Adrenal gland (tissue), 9 donors: ENCODE measurements at regions not wholly inside any gene's neighbourhood (a gene's known extent, or its start where the extent isn't known, plus 50 kb on each side); places are given as distances from the start of the nearest gene placed in this dataset.

Experiments
- DNase-seq, 7 donors: peaks; one replicate each; pipeline ENCODE4 v3.0.0-alpha.2; 2019 to 2020
- H3K27ac ChIP-seq, 5 donors: fragments of 200-600 bp; sonication (generic) in 4 of 5; 1 replicate in 3 of 5; 2 replicates in 2 of 5; pipeline versions ENCODE4 v1.5.1 to v1.8.0; 2016 to 2020; ENCODE audit warnings: mild to moderate bottlenecking in 1 of 5
- H3K27me3 ChIP-seq: fragments of 200-600 bp; 2 replicates; pipeline ENCODE4 v1.8.0; 2021
- H3K36me3 ChIP-seq, 2 donors: fragments of 200-600 bp; replicated peaks in 1 of 2; 1 replicate in 1 of 2; 2 replicates in 1 of 2; pipeline versions ENCODE4 v1.5.1 to v1.8.0; 2018 to 2022
- H3K4me1 ChIP-seq, 2 donors: fragments of 200-600 bp; replicated peaks in 1 of 2; 1 replicate in 1 of 2; 2 replicates in 1 of 2; pipeline versions ENCODE4 v1.5.1 to v1.8.0; 2018 to 2021
- H3K4me3 ChIP-seq, 4 donors: fragments of 200-600 bp; sonication (generic) in 3 of 4; one replicate each; pipeline ENCODE4 v1.5.1; 2016 to 2018
- H3K9me3 ChIP-seq, 3 donors: fragments of 200-600 bp; sonication (generic) in 1 of 3; replicated peaks in 1 of 3; 1 replicate in 2 of 3; 2 replicates in 1 of 3; pipeline versions ENCODE4 v1.5.1 to v1.8.0; 2016 to 2021
- POLR2A ChIP-seq, 2 donors: fragments of 450-650 bp; IDR thresholded peaks; one replicate each; pipeline ENCODE4 v1.6.1; 2017; ENCODE audit warnings: antibody characterized with exemption in 2 of 2, mild to moderate bottlenecking in 2 of 2, moderate library complexity in 1 of 2
- WGBS, 4 donors: extraction: QIAGEN DNeasy Blood & Tissue Kit in 2 of 4; methylation state at CpG; one replicate each; pipeline versions ENCODE4 v1.1.5 to v1.1.7; 2013 to 2017; 5-methylcytosine and 5-hydroxymethylcytosine counted together
- intact Hi-C, 2 donors: fragments of 100-400 bp; cut with DNase I; formaldehyde crosslinking; loops; one replicate each; pipeline versions ENCODE4 v1.14.1 to v1.15.0; 2022 to 2023
- TF ChIP-seq, protein P1 (sequence below), 6 experiments: fragments of 450-650 bp in 4 of 6; fragments of 200-600 bp in 2 of 6; sonication (generic) in 1 of 6; IDR thresholded peaks; 1 replicate in 5 of 6; 2 replicates in 1 of 6; pipeline versions ENCODE4 v1.5.1 to v1.8.0; 2016 to 2021; ENCODE audit warnings: antibody characterized with exemption in 6 of 6, mild to moderate bottlenecking in 2 of 6, moderate library complexity in 1 of 6
- donor health status: healthy with polysubstance abuse.
- donor health status: Bipolar disorder and iron deficiency.
- donor health status: DM: yes; HTN: yes; CAD: no.
- donor health status: DM: no; HTN: no; CAD: no.
- donor health status: DM: no; HTN: no; CAD: no.

DNA sequence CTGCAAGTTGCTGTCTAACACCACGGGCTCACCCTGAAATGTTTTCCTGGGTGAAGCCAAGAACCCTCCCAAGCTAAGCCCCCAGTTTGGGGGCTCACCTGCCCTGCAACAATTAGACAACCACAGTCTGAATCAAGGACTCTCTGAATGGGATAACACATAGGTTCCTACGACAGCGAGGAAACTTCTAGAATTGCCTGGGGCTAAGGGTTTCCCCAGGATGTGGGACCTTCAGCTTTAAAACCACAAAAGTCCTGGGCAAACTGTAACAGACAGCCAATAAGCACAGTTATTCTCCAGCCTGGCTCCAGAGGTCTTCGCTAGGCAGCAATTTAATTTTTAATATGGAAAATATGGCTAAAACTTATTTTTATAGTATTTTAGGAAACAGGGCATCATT, 162.6 kb downstream of the PRKX start:
- Histone ChIP-seq H3K36me3 (no peaks in the 10 kb centered on the region), H3K4me1 (peaks cover 0 to 3% of the 10 kb centered on the region in 2 donors), H3K27ac (no peak overlapping the region), H3K4me3 (no peak overlapping the region), H3K9me3 (no peaks in the 10 kb centered on the region), H3K27me3 (no peaks in the 10 kb centered on the region)
- TF ChIP-seq, protein P1, sequence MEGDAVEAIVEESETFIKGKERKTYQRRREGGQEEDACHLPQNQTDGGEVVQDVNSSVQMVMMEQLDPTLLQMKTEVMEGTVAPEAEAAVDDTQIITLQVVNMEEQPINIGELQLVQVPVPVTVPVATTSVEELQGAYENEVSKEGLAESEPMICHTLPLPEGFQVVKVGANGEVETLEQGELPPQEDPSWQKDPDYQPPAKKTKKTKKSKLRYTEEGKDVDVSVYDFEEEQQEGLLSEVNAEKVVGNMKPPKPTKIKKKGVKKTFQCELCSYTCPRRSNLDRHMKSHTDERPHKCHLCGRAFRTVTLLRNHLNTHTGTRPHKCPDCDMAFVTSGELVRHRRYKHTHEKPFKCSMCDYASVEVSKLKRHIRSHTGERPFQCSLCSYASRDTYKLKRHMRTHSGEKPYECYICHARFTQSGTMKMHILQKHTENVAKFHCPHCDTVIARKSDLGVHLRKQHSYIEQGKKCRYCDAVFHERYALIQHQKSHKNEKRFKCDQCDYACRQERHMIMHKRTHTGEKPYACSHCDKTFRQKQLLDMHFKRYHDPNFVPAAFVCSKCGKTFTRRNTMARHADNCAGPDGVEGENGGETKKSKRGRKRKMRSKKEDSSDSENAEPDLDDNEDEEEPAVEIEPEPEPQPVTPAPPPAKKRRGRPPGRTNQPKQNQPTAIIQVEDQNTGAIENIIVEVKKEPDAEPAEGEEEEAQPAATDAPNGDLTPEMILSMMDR (IDR thresholded peaks at IDR 0.05), result no peak
- no peak for TF ChIP-seq POLR2A (IDR thresholded peaks at IDR 0.05)
- intact Hi-C loops, result no loop called here
- WGBS, 4 donors, result 74 to 84% (median 81%) methylated on average over 2 to 4 of the region's 4 CpGs
- DNase-seq, result no peak

DNA sequence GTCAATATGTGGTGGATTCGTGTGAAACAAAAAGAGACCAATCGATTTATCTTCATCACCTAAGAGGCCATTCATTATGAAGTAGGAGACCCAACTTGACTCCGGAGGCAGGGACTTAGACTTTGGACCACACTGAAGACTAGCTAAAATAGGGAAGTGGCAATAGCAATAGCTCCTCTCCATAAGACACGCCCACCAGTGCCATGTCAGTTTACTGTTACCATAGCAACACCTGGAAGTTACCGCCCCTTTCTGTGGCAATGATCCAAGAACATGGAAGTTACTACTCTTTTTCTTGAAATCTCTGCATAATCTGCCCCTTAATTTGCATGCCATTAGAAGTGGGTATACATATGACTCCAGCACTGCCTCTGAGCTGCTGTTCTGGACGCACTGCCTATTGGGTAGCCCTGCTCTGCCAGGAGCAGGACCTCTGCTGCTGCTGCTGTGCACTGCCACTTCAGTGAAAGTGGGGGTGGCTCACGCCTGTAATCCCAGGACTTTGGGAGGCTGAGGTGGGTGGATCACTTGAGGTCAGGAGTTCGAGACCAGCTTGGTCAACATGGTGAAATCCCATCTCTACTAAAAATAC, 163.2 kb downstream of the PRKX start:
- intact Hi-C loops, result no loop called here
- Histone ChIP-seq H3K9me3 (no peaks in the 10 kb centered on the region), H3K4me3 (no peak overlapping the region), H3K27me3 (no peaks in the 10 kb centered on the region), H3K36me3 (no peaks in the 10 kb centered on the region), H3K4me1 (peaks cover 0 to 3% of the 10 kb centered on the region in 2 donors), H3K27ac (no peak overlapping the region)
- WGBS, 4 donors, result 81 to 92% (median 89%) methylated on average over 4 to 8 of the region's 8 CpGs
- peak in 3 of 7 donors; percentile 3 to 33 (median 22) for DNase-seq
- no peak for TF ChIP-seq POLR2A (IDR thresholded peaks at IDR 0.05)
- TF ChIP-seq, protein P1 (IDR thresholded peaks at IDR 0.05), result no peak

DNA sequence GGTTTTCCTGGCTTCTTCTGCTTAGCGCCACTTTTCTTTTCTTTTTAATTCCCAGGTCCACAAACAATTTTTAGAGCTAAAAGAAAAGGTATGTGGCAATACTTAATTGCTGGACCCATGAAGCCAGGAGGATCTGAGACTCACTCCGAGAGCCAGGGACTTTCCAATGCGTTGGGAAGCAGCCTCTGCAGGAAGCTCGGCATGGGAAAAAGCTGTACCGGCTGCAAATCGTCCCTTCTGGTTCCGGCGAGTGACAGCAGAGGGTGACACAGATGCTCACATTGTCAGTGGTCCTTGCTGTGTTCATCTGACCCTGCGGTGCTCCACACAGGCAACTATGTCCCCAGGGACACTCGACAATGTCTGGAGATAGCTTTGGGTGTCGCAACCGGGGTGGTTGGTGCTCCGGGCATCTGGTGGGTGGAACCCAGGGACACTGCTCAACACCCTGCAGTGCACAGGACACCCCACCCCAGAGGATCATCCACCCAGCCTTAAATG, 164.0 kb downstream of the PRKX start:
- Histone ChIP-seq H3K9me3 (no peaks in the 10 kb centered on the region), H3K27ac (peak overlapping the region in 1 of 5 donors; percentile 2), H3K27me3 (no peaks in the 10 kb centered on the region), H3K36me3 (no peaks in the 10 kb centered on the region), H3K4me1 (peaks cover 0 to 3% of the 10 kb centered on the region in 2 donors), H3K4me3 (peak overlapping the region in 2 of 4 donors; percentile 5 to 44)
- DNase-seq, result peak; percentile 17 to 50 (median 35)
- 29 to 47% (median 36%) methylated on average over 5 to 13 of the region's 13 CpGs for WGBS, 4 donors
- TF ChIP-seq, protein P1 (IDR thresholded peaks at IDR 0.05), result no peak
- no peak for TF ChIP-seq POLR2A (IDR thresholded peaks at IDR 0.05)
- intact Hi-C loops, result no loop called here

DNA sequence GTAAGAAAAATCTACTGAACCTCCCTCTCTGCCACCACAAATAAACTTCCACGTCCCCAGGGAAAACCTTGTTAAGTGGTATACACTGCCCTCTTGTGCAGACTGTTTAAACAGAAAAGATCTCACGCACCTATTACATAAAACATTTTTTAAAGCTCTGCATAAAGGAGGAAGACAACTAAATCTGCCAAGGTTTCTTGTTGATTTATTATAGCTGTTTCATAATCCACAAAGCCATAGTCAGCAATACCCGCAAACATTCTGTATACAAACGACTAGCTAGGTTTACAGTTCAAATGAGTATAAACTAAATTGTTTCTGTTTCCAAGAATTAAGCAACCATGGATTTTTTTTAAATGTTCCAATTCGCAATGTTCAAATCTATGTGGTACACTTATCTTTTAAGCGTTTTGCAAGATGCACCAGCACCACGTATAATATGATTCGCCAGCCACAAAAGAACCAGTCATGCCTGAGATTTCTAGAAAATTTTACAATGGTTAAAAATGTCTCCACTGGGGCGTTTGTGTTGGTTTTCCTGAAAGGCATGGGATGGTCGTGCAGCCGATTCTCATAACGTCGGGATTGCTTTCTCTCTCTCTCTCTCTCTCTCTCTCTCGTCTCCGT, 164.6 kb downstream of the PRKX start:
- Histone ChIP-seq H3K36me3 (no peaks in the 10 kb centered on the region), H3K4me1 (peaks cover 0 to 3% of the 10 kb centered on the region in 2 donors), H3K27ac (peak overlapping the region in 1 of 5 donors; percentile 10), H3K4me3 (peak overlapping the region in 2 of 4 donors; percentile 5 to 44), H3K27me3 (no peaks in the 10 kb centered on the region), H3K9me3 (no peaks in the 10 kb centered on the region)
- WGBS, 4 donors, result 5 to 33% (median 19%) methylated on average over 14 to 15 of the region's 15 CpGs
- TF ChIP-seq, protein P1 (IDR thresholded peaks at IDR 0.05), result peak in 5 of 6 experiments; percentile 53 to 58 (median 55)
- TF ChIP-seq POLR2A (IDR thresholded peaks at IDR 0.05), result no peak
- DNase-seq, result peak in 5 of 7 donors; percentile 15 to 29 (median 17)
- intact Hi-C loops, result no loop called here
